ENCODE measurements at regions not wholly inside any gene's neighbourhood (a gene's known extent, or its start where the extent isn't known, plus 50 kb on each side); places are given as distances from the start of the nearest gene placed in this dataset.
A peak's percentile ranks its signal among the peaks of the same experiment; 100 is the strongest.
"Not testable (repeated sequence)": the region's sequence is repeated elsewhere in the genome, so short reads cannot be mapped to it uniquely, and the experiment has no call there.

DNA sequence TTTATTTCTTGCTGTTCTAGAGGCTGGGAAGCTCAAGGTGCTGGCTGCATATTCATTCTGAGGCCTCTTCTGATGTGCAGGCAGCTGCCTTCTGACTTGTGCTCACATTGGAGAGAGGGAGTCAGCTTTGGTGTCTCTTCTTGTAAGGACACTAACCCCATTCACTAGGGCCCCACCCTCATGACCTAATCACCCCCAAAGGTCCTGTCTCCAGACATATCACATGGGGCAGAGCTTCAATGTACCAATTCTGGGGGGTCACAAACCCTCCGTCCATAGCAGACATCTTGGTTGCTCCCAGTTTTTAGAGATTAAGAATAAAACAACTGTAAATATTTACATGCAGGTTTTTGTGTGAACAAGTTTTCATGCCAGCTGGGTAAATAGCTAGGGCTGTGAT, 109.1 kb downstream of the RTP5 start:
- Histone ChIP-seq H3K9me3 (replicated peaks in 1 of 11) (peaks cover 0 to 10% (median 0%) of the 10 kb centered on the region in 11 experiments; a peak in 1 of 22 replicates), H3K27ac (no peak overlapping the region), H3K36me3 (peaks cover 11 to 80% (median 68%) of the 10 kb centered on the region in 11 experiments; a peak in 20 of 22 replicates), H3K4me3 (no peak overlapping the region), H3K4me1 (peaks cover 0 to 9% (median 0%) of the 10 kb centered on the region in 10 experiments; a peak in 3 of 20 replicates), H3K27me3 (no peaks in the 10 kb centered on the region), H3K4me2 (no peak overlapping the region), H3K9ac (no peak overlapping the region), H4K20me1 (peaks cover 0 to 8% (median 0%) of the 10 kb centered on the region in 11 experiments; a peak in 3 of 22 replicates)
- no peak for TF ChIP-seq Cebpa-rat (IDR thresholded peaks at IDR 0.05)

DNA sequence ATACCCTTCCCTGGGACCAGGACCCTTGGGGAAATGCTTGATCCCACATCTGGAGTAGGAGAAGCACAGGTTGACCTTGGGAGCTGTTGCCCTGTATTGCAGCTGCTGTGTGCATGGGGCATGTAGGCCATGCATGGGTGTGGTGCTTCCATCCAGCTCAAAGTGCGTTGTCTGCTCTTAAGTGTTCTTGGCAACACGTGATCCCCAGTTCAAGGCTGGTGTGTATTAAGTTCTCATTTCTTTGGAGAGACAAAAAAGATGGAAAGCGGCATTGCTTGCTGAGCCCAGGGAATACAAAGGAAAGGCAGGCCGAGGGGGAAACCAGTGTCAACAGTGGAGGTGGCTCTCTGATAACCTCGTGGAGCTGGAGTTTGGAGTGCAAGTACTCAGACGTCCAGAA, 110.7 kb downstream of the RTP5 start:
- Histone ChIP-seq H3K4me3 (no peak overlapping the region), H3K9ac (no peak overlapping the region), H3K27me3 (no peaks in the 10 kb centered on the region), H3K27ac (no peak overlapping the region), H3K4me1 (peaks cover 0 to 19% (median 6%) of the 10 kb centered on the region in 10 experiments; a peak in 14 of 20 replicates), H4K20me1 (peaks cover 0 to 8% (median 0%) of the 10 kb centered on the region in 11 experiments; a peak in 2 of 22 replicates), H3K4me2 (no peak overlapping the region), H3K36me3 (peaks cover 0 to 65% (median 53%) of the 10 kb centered on the region in 11 experiments; a peak in 17 of 22 replicates), H3K9me3 (replicated peaks in 1 of 11) (peaks cover 0 to 10% (median 0%) of the 10 kb centered on the region in 11 experiments; a peak in 1 of 22 replicates)
- TF ChIP-seq Cebpa-rat (IDR thresholded peaks at IDR 0.05), result no peak

DNA sequence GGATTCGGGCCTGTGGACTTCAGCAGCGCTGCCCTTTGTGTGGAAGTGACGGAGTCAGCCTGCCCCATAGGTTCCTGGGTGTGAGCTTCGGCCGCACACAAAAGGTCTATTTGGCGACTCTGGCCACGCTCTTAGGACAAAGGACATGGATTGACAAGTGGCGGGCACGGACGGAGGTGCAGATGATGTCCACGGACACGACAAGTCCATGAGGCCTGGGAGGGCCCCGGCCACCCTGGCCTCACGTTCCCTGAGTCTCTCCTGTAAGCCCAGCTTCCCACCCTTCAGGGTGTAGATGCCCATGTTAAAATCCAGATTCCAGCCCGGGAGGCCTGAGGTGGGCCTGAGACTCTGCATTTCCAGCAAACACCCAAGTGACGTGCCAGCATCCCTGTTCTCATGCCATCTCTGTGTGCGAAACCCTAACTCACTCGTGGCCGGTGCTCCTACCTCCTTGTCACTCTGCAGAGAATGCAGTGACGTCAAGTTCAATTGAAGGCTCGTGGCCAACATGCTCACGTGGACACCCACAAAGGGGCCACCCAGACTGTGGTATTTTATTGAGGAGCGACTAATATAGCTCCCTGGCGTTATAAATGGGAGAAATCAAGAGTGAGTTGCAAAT, 111.7 kb downstream of the RTP5 start:
- no peak overlapping the region for H3K9ac ChIP-seq
- H3K27me3 ChIP-seq, result no peaks in the 10 kb centered on the region
- TF ChIP-seq Cebpa-rat (IDR thresholded peaks at IDR 0.05), result no peak
- peaks cover 0 to 14% (median 4%) of the 10 kb centered on the region in 11 experiments; a peak in 9 of 22 replicates for H3K9me3 ChIP-seq (replicated peaks in 1 of 11)
- no peak overlapping the region for H3K27ac ChIP-seq
- no peak overlapping the region for H3K4me3 ChIP-seq
- peaks cover 0 to 57% (median 44%) of the 10 kb centered on the region in 11 experiments; a peak in 16 of 22 replicates for H3K36me3 ChIP-seq
- peaks cover 0 to 5% (median 0%) of the 10 kb centered on the region in 11 experiments; a peak in 2 of 22 replicates for H4K20me1 ChIP-seq
- H3K4me2 ChIP-seq, result no peak overlapping the region
- peaks cover 0 to 22% (median 9%) of the 10 kb centered on the region in 10 experiments; a peak in 14 of 20 replicates for H3K4me1 ChIP-seq

DNA sequence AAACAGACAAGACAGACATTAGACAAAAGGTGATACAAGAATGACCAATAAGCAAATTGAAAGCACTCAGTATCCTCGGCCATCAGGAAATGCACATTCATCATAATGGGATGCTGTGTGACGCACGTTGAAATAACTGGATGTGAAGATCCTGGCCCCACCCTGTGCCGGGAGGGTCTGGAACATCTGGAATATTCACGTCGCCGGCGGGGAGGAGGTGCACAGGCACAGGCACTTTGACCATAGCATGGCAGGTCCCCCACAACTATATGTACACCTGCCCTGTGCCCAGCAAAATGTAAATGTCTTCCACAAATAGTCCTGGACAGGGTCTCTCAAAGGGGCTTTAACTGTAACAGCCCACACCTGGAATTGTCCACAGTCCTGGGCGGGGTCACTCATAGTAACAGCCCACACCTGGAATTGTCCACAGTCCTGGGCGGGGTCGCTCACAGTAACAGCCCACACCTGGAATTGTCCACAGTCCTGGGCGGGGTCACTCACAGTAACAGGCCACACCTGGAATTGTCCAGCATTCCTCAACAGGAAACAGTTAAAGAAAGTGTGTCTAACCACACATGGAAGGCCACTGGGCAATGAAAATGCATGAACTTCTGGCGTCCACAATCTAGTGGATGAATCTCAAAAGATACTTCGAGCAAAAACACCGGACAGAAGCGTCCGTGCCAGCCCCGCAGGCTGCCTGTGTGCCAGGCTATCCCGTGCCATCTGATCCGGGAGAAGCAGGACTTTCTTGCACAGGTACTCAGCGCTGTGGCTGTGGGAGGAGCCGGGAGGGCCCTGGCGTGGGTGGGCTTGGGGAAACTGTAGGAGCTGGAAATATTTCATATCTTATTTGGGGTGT, 113.4 kb downstream of the RTP5 start:
- peaks cover 14 to 28% (median 21%) of the 10 kb centered on the region in 11 experiments; a peak in 20 of 22 replicates for H3K9me3 ChIP-seq (replicated peaks in 1 of 11)
- H3K36me3 ChIP-seq, result peaks cover 0 to 54% (median 36%) of the 10 kb centered on the region in 11 experiments; a peak in 16 of 22 replicates
- H3K27me3 ChIP-seq, result no peaks in the 10 kb centered on the region
- TF ChIP-seq Cebpa-rat (IDR thresholded peaks at IDR 0.05), result no peak
- H3K4me1 ChIP-seq, result peaks cover 0 to 17% (median 9%) of the 10 kb centered on the region in 10 experiments; a peak in 14 of 20 replicates
- no peak overlapping the region for H3K4me2 ChIP-seq
- H3K4me3 ChIP-seq, result no peak overlapping the region
- H4K20me1 ChIP-seq, result no peaks in the 10 kb centered on the region; a peak in 2 of 22 replicates
- H3K27ac ChIP-seq, result no peak overlapping the region
- no peak overlapping the region for H3K9ac ChIP-seq

DNA sequence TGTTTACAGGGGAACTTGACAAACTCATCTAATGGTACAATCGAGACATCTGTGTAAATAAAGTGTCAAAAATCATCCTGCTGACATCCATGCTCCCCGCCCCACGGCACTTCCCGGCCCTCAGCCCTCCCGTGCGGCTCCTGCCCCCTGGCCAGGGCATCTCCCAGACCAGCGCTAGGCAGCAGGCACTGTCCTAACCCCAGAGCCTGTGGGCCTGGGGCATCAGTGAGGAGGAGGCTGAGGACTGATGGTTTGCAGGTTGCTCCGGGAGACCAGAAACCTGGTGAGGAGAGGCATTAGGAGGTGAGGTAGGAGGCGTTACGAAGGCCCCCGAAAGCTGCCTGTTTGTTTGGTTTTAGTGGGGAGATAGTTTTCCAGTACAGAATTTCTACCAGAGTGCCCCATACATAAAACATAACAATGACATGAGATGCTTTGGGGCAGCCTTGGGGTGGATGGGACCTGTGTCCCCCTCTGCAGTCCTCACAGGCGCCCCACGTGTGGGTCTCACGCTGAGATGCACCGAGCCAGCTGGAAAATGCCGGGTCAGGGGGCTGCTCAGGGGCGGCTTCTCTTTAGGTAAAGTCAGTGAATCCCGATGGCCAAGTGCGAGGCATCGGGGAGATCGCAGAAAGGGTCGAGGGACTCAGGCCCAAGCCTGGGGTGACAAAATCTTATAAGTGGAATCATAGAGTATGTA, 114.2 kb downstream of the RTP5 start:
- H3K4me3 ChIP-seq, result no peak overlapping the region
- no peak overlapping the region for H3K27ac ChIP-seq
- H3K36me3 ChIP-seq, result peaks cover 0 to 54% (median 36%) of the 10 kb centered on the region in 11 experiments; a peak in 16 of 22 replicates
- TF ChIP-seq Cebpa-rat (IDR thresholded peaks at IDR 0.05), result no peak
- peaks cover 20 to 31% (median 26%) of the 10 kb centered on the region in 11 experiments; a peak in 20 of 22 replicates for H3K9me3 ChIP-seq (replicated peaks in 1 of 11)
- H3K27me3 ChIP-seq, result no peaks in the 10 kb centered on the region
- no peak overlapping the region for H3K4me2 ChIP-seq
- H3K4me1 ChIP-seq, result peaks cover 0 to 17% (median 9%) of the 10 kb centered on the region in 10 experiments; a peak in 13 of 20 replicates
- H3K9ac ChIP-seq, result no peak overlapping the region; a peak in 1 of 22 replicates
- no peaks in the 10 kb centered on the region; a peak in 2 of 22 replicates for H4K20me1 ChIP-seq

DNA sequence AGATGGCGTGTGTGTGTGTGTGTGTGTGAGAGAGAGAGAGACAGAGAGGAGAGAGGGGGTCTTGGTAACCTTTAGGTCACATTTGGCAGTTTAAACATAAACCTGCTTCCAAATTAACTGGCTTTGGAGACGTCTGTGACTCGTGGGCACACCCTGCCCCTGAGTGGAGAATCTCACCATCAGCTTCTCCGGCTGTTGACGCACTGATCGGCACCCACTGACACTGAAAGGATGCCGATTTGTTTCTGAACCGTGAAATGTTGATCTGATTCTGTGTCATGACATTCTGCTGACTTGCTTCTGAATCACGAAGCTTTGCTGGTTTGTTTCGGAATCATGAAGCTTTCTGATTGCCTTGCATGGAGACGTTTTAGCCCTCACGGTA, 114.7 kb downstream of the RTP5 start:
- no peak for TF ChIP-seq Cebpa-rat (IDR thresholded peaks at IDR 0.05)
- no peaks in the 10 kb centered on the region for H3K27me3 ChIP-seq

DNA sequence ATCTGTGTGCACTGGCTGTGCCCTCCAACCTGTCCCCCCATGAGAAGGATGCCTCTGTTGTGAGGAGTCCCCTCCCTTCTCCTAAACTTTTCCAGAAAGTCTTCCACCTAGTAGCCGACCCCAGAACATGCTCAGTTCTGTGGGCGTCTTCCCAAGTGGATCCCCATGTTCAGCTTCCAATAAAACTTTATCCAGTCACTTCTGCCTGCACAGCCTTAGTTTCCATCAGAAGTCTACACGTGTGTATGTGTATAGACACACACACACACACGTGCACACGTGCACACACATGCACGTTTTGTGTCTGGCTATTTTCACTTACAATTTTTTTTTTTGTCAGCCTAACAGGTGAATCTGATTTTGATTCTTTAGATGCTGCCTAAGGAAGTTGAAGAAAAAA, 115.1 kb downstream of the RTP5 start:
- Histone ChIP-seq H3K36me3 (peaks cover 0 to 59% (median 39%) of the 10 kb centered on the region in 11 experiments; a peak in 16 of 22 replicates), H3K4me3 (no peak overlapping the region), H3K9me3 (replicated peaks in 1 of 11) (peaks cover 21 to 36% (median 30%) of the 10 kb centered on the region in 11 experiments; a peak in 20 of 22 replicates), H3K27ac (no peak overlapping the region), H3K4me1 (peaks cover 0 to 15% (median 9%) of the 10 kb centered on the region in 10 experiments; a peak in 13 of 20 replicates), H4K20me1 (no peaks in the 10 kb centered on the region; a peak in 2 of 22 replicates), H3K4me2 (peak overlapping the region in 2 of 11 experiments; percentile 1 to 45; a peak in 4 of 22 replicates), H3K27me3 (no peaks in the 10 kb centered on the region), H3K9ac (no peak overlapping the region)
- no peak for TF ChIP-seq Cebpa-rat (IDR thresholded peaks at IDR 0.05)

More for the DNA sequence above, 114.7 kb downstream of the RTP5 start:
- Histone ChIP-seq H3K4me3 (no peak overlapping the region), H3K9me3 (replicated peaks in 1 of 11) (peaks cover 21 to 34% (median 27%) of the 10 kb centered on the region in 11 experiments; a peak in 20 of 22 replicates), H3K27ac (no peak overlapping the region), H3K4me1 (peaks cover 0 to 17% (median 9%) of the 10 kb centered on the region in 10 experiments; a peak in 13 of 20 replicates), H3K9ac (no peak overlapping the region; a peak in 1 of 22 replicates), H4K20me1 (no peaks in the 10 kb centered on the region; a peak in 2 of 22 replicates), H3K36me3 (peaks cover 0 to 55% (median 38%) of the 10 kb centered on the region in 11 experiments; a peak in 16 of 22 replicates), H3K4me2 (no peak overlapping the region)

DNA sequence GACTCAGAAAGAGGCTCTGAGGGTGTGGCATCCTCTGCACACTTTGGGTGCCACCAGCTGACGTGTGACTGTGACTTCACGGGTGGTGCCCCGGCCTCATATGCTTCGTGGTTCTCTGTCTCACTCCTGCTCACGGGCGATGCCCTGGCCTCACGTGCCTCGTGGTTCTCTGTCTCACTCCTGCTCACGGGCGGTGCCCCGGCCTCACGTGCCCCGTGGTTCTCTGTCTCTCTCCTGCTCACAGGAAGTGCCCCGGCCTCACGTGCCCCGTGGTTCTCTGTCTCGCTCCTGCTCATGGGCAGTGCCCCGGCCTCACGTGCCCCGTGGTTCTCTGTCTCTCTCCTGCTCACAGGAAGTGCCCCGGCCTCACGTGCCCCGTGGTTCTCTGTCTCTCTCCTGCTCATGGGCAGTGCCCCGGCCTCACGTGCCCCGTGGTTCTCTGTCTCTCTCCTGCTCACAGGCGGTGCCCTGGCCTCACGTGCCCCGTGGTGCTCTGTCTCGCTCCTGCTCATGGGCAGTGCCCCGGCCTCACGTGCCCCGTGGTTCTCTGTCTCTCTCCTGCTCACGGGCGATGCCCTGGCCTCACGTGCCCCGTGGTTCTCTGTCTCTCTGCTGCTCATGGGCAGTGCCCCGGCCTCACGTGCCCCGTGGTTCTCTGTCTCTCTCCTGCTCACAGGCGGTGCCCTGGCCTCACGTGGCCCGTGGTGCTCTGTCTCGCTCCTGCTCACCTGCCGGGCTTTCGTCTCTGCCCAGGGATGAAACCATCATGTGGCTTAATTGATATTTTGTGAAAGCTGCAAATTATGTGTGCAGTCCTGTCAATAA, 115.8 kb downstream of the RTP5 start:
- H3K27me3 ChIP-seq, H3K9ac ChIP-seq, H3K4me3 ChIP-seq, H3K27ac ChIP-seq, H4K20me1 ChIP-seq: not testable (repeated sequence)
- H3K4me1 ChIP-seq, result peaks cover 0 to 15% (median 9%) of the 10 kb centered on the region in 10 experiments; a peak in 13 of 20 replicates
- peaks cover 21 to 36% (median 30%) of the 10 kb centered on the region in 11 experiments; a peak in 20 of 22 replicates for H3K9me3 ChIP-seq (replicated peaks in 1 of 11)
- peak overlapping the region in 4 of 11 experiments; percentile 1 to 45 (median 28); a peak in 5 of 22 replicates for H3K4me2 ChIP-seq
- peaks cover 0 to 57% (median 36%) of the 10 kb centered on the region in 11 experiments; a peak in 16 of 22 replicates for H3K36me3 ChIP-seq

Measured in BLaER1 treated with 17β-estradiol and CSF1 and Interleukin-3, amounts not matched to agents 10 nM and 100 nM (cell line).